AG09309 (cell line): ENCODE measurements at regions not wholly inside any gene's neighbourhood (a gene's known extent, or its start where the extent isn't known, plus 50 kb on each side); places are given as distances from the start of the nearest gene placed in this dataset.

ENCODE experiments used
- DNase-seq: peaks from one replicate; pipeline ENCODE4 v3.0.0-alpha.2; 2010; ENCODE audit warnings: low read depth
- H3K4me3 ChIP-seq: 2 replicates; pipeline ENCODE4 v1.5.1; 2011; ENCODE audit warnings: mild to moderate bottlenecking, low read depth, low read length, moderate library complexity; ENCODE audit not compliant: control insufficient read depth
- CTCF ChIP-seq: IDR thresholded peaks from 2 replicates; pipeline ENCODE4 v1.5.1; 2011; ENCODE audit warnings: mild to moderate bottlenecking, low read depth, low read length, inconsistent platforms; ENCODE audit not compliant: insufficient read depth, control insufficient read depth; ENCODE audit errors: missing control alignments

GRCh38 chr20:24111858-24112257 is 123.3 kb upstream of the GGTLC1 start:
- no peak for DNase-seq
- no peak overlapping the region for H3K4me3 ChIP-seq
- TF ChIP-seq CTCF, result no peak

- no peak for DNase-seq
- H3K4me3 ChIP-seq, result no peak overlapping the region
- no peak for TF ChIP-seq CTCF
These were observed 121.0 kb upstream of the GGTLC1 start for GRCh38 chr20:24109537-24109936.

GRCh38 chr20:24109008-24109407 is 120.4 kb upstream of the GGTLC1 start:
- no peak overlapping the region for H3K4me3 ChIP-seq
- no peak for DNase-seq
- TF ChIP-seq CTCF, result no peak

- H3K4me3 ChIP-seq, result no peak overlapping the region
- DNase-seq, result no peak
- no peak for TF ChIP-seq CTCF
These were observed 120.0 kb upstream of the GGTLC1 start for GRCh38 chr20:24108581-24108980.

- no peak overlapping the region for H3K4me3 ChIP-seq
- DNase-seq, result no peak
- TF ChIP-seq CTCF, result no peak
These were observed 118.3 kb upstream of the GGTLC1 start for GRCh38 chr20:24106801-24107445.

- no peak for DNase-seq
- H3K4me3 ChIP-seq, result no peak overlapping the region
- no peak for TF ChIP-seq CTCF
These were observed 117.7 kb upstream of the GGTLC1 start for GRCh38 chr20:24106150-24106800.
